ENCODE measurements at regions not wholly inside any gene's neighbourhood (a gene's known extent, or its start where the extent isn't known, plus 50 kb on each side); places are given as distances from the start of the nearest gene placed in this dataset.

DNA sequence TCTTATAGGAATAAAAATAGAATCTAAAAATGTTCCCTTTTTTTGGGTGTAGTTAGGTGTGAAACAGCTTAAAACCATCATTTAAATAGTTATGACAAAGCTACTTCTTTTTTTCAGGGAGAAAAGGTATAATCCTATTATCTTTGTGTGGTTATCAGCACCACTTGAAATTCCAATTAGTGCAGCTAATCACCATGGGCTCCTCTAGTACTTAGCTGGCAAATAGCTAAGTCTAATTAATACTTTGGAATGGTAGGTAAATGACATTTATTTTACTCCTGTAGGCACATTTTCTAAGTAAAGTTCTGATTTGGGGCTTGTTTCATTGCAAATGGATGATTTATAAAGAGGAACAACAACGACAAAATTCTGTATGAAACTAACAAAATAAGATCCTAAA, 132.6 kb downstream of the OLFM4 start:
- Histone ChIP-seq H3K4me1 (ENCODE audit: control insufficient read depth in 1 of 2, insufficient read depth in 2 of 2, low read length in 2 of 2) (no peaks in the 10 kb centered on the region), H3K79me2 (ENCODE audit: insufficient read depth, low read length) (no peaks in the 10 kb centered on the region), H2AFZ (ENCODE audit: insufficient read depth, low read depth, low read length, poor library complexity, severe bottlenecking) (no peak overlapping the region), H3K9ac (ENCODE audit: insufficient read depth, low read length, poor library complexity, severe bottlenecking) (no peak overlapping the region), H3K36me3 (replicated peaks in 1 of 2; ENCODE audit: control insufficient read depth in 1 of 2, insufficient read depth in 2 of 2, low read length in 2 of 2) (no peaks in the 10 kb centered on the region), H3K9me3 (replicated peaks in 1 of 2; ENCODE audit: control insufficient read depth in 1 of 2, insufficient read depth in 1 of 2, low read length in 2 of 2) (peaks cover 3 to 5% of the 10 kb centered on the region in 2 donors), H4K20me1 (ENCODE audit: insufficient read depth, low read length) (no peaks in the 10 kb centered on the region), H3K27ac (ENCODE audit: low read depth in 1 of 2, low read length in 2 of 2) (no peak overlapping the region), H3K27me3 (ENCODE audit: control insufficient read depth in 2 of 2, insufficient read depth in 2 of 2, low read length in 2 of 2) (no peaks in the 10 kb centered on the region), H3K4me3 (replicated peaks in 1 of 3; ENCODE audit: low read depth in 2 of 3, low read length in 3 of 3) (no peak overlapping the region), H3K4me2 (replicated peaks; ENCODE audit: extremely low read depth, low read length, poor library complexity, severe bottlenecking) (no peak overlapping the region)
- TF ChIP-seq, protein P1, sequence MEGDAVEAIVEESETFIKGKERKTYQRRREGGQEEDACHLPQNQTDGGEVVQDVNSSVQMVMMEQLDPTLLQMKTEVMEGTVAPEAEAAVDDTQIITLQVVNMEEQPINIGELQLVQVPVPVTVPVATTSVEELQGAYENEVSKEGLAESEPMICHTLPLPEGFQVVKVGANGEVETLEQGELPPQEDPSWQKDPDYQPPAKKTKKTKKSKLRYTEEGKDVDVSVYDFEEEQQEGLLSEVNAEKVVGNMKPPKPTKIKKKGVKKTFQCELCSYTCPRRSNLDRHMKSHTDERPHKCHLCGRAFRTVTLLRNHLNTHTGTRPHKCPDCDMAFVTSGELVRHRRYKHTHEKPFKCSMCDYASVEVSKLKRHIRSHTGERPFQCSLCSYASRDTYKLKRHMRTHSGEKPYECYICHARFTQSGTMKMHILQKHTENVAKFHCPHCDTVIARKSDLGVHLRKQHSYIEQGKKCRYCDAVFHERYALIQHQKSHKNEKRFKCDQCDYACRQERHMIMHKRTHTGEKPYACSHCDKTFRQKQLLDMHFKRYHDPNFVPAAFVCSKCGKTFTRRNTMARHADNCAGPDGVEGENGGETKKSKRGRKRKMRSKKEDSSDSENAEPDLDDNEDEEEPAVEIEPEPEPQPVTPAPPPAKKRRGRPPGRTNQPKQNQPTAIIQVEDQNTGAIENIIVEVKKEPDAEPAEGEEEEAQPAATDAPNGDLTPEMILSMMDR (IDR thresholded peaks at IDR 0.05): no peak
- no peak overlapping the region for H3K27ac Mint-ChIP-seq
- no peak for DNase-seq
- WGBS (ENCODE audit: insufficient coverage): no CpG with 5 or more reads among the region's 1 CpG
- no peaks in the 10 kb centered on the region for H3K4me1 Mint-ChIP-seq
- no peaks in the 10 kb centered on the region for H3K36me3 Mint-ChIP-seq
- intact Hi-C loops (cut with micrococcal nuclease): no loop called here
- H3K27me3 Mint-ChIP-seq (ENCODE audit: low read depth in 3 of 3): peaks cover 0 to 3% (median 2%) of the 10 kb centered on the region in 3 donors
- H3K4me3 Mint-ChIP-seq: no peak overlapping the region
- peaks cover 0 to 17% (median 9%) of the 10 kb centered on the region in 7 donors for H3K9me3 Mint-ChIP-seq

DNA sequence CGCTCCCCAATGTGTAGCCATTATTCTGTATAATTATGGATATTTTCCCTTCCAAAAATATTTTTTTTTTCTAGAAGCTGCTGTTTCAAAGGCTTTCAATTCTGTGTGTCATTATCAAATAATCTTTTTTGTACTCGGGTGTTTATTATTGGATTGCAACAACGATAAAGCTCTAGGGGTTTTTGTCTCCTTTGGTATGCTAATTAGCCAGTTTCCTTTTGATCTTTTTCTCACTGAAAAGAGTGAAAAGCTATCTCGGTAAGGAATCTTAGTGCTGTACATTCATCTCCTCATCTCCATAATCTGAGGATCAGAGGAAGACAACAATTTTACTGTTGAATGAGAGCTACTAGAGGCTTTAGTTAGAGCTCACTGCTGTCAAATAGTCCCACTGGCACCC, 136.6 kb downstream of the OLFM4 start:
- peaks cover 0 to 5% of the 10 kb centered on the region in 2 donors for H3K9me3 ChIP-seq (replicated peaks in 1 of 2; ENCODE audit: control insufficient read depth in 1 of 2, insufficient read depth in 1 of 2, low read length in 2 of 2)
- Mint-ChIP-seq H3K36me3 (no peaks in the 10 kb centered on the region), H3K9me3 (peaks cover 0 to 11% (median 7%) of the 10 kb centered on the region in 7 donors), H3K4me1 (no peaks in the 10 kb centered on the region), H3K27me3 (ENCODE audit: low read depth in 3 of 3) (peaks cover 0 to 3% (median 0%) of the 10 kb centered on the region in 3 donors), H3K27ac (no peak overlapping the region), H3K4me3 (no peak overlapping the region)
- H2AFZ ChIP-seq (ENCODE audit: insufficient read depth, low read depth, low read length, poor library complexity, severe bottlenecking): no peak overlapping the region
- no peaks in the 10 kb centered on the region for H3K27me3 ChIP-seq (ENCODE audit: control insufficient read depth in 2 of 2, insufficient read depth in 2 of 2, low read length in 2 of 2)
- H3K4me3 ChIP-seq (replicated peaks in 1 of 3; ENCODE audit: low read depth in 2 of 3, low read length in 3 of 3): no peak overlapping the region
- no CpG with 5 or more reads among the region's 4 CpGs for WGBS (ENCODE audit: insufficient coverage)
- intact Hi-C loops (cut with micrococcal nuclease): no loop called here
- no peak overlapping the region for H3K9ac ChIP-seq (ENCODE audit: insufficient read depth, low read length, poor library complexity, severe bottlenecking)
- TF ChIP-seq, protein P1 (IDR thresholded peaks at IDR 0.05): no peak
- no peak overlapping the region for H3K4me2 ChIP-seq (replicated peaks; ENCODE audit: extremely low read depth, low read length, poor library complexity, severe bottlenecking)
- no peaks in the 10 kb centered on the region for H3K36me3 ChIP-seq (replicated peaks in 1 of 2; ENCODE audit: control insufficient read depth in 1 of 2, insufficient read depth in 2 of 2, low read length in 2 of 2)
- DNase-seq: no peak
- no peaks in the 10 kb centered on the region for H4K20me1 ChIP-seq (ENCODE audit: insufficient read depth, low read length)
- no peaks in the 10 kb centered on the region for H3K4me1 ChIP-seq (ENCODE audit: control insufficient read depth in 1 of 2, insufficient read depth in 2 of 2, low read length in 2 of 2)
- no peak overlapping the region for H3K27ac ChIP-seq (ENCODE audit: low read depth in 1 of 2, low read length in 2 of 2)
- no peaks in the 10 kb centered on the region for H3K79me2 ChIP-seq (ENCODE audit: insufficient read depth, low read length)
